ENCODE measurements at regions not wholly inside any gene's neighbourhood (a gene's known extent, or its start where the extent isn't known, plus 50 kb on each side); places are given as distances from the start of the nearest gene placed in this dataset.

- TF ChIP-seq CTCF (IDR thresholded peaks at IDR 0.05) (peak; percentile 62), ZFX (IDR thresholded peaks at IDR 0.05; ENCODE audit: borderline replicate concordance) (no peak)
Measured at GRCh38 chr11:22928207-22928917, 68.1 kb upstream of the CCDC179 start.
